PC-9 (cell line): ENCODE measurements at regions not wholly inside any gene's neighbourhood (a gene's known extent, or its start where the extent isn't known, plus 50 kb on each side); places are given as distances from the start of the nearest gene placed in this dataset.

ENCODE experiments used
- BruUV-seq: library from RNA; stranded (reverse); fragments of 400-500 nt; replicated peaks from 2 replicates; lab custom pipeline; 2021; lab: Mats Ljungman, UMichigan
- CTCF ChIA-PET: fragments of 300-600 bp; sonication (Branson Sonifier 250); formaldehyde crosslinking; loops from one replicate; lab custom pipeline; 2022; ENCODE audit warnings: antibody characterized with exemption; lab: Charles Lee
- POLR2A ChIA-PET: fragments of 300-600 bp; sonication (Branson Sonifier 250); formaldehyde crosslinking; loops from one replicate; lab custom pipeline; 2022; ENCODE audit warnings: antibody characterized with exemption; ENCODE audit not compliant: unreplicated experiment; lab: Charles Lee
- DNase-seq, 2 experiments: peaks; one replicate each; pipeline versions ENCODE4 v3.0.0 to v3.0.0-alpha.2; 2015 to 2022; ENCODE audit warnings: mixed read lengths in 1 of 2
- H2AFZ ChIP-seq: fragments of 200-600 bp; sonication (generic); 2 replicates; pipeline ENCODE4 v1.8.1; 2017; ENCODE audit warnings: antibody characterized with exemption
- H3F3A ChIP-seq: fragments of 200-600 bp; sonication (generic); 2 replicates; pipeline ENCODE4 v1.8.1; 2017; ENCODE audit warnings: antibody characterized with exemption, mild to moderate bottlenecking, low read depth; ENCODE audit not compliant: insufficient read depth
- H3K27ac ChIP-seq: fragments of 200-600 bp; sonication (generic); 2 replicates; pipeline ENCODE4 v1.6.1; 2016; ENCODE audit warnings: mixed run types
- H3K27me3 ChIP-seq: fragments of 200-600 bp; sonication (generic); 2 replicates; pipeline ENCODE4 v1.6.1; 2016; ENCODE audit warnings: low read depth, mixed run types; ENCODE audit not compliant: insufficient read depth
- H3K36me3 ChIP-seq: fragments of 200-600 bp; sonication (generic); 2 replicates; pipeline ENCODE4 v1.6.1; 2016; ENCODE audit warnings: low read depth, mixed run types
- H3K4me1 ChIP-seq: fragments of 200-600 bp; sonication (generic); replicated peaks from 2 replicates; pipeline ENCODE4 v1.6.1; 2016; ENCODE audit warnings: mixed run types; ENCODE audit not compliant: insufficient read depth
- H3K4me2 ChIP-seq: fragments of 200-600 bp; sonication (generic); 2 replicates; pipeline ENCODE4 v1.6.1; 2017; ENCODE audit warnings: mixed run types
- H3K4me3 ChIP-seq: fragments of 200-600 bp; sonication (generic); 2 replicates; pipeline ENCODE4 v1.6.1; 2016; ENCODE audit warnings: mixed run types
- H3K79me2 ChIP-seq: fragments of 200-600 bp; sonication (generic); 2 replicates; pipeline ENCODE4 v1.6.1; 2017; ENCODE audit warnings: low read depth, mixed run types
- H3K9me2 ChIP-seq: fragments of 200-600 bp; sonication (generic); 2 replicates; pipeline ENCODE4 v1.8.1; 2017; ENCODE audit warnings: mild to moderate bottlenecking; ENCODE audit not compliant: insufficient read depth
- H3K9me3 ChIP-seq: fragments of 200-600 bp; sonication (generic); 2 replicates; pipeline ENCODE4 v1.8.1; 2016; ENCODE audit warnings: low read depth; ENCODE audit not compliant: insufficient read depth
- H4K20me1 ChIP-seq: fragments of 200-600 bp; sonication (generic); 2 replicates; pipeline ENCODE4 v1.8.1; 2017; ENCODE audit not compliant: insufficient read depth
- CTCF ChIP-seq: fragments of 200-600 bp; sonication (generic); conservative IDR thresholded peaks from 2 replicates; pipeline ENCODE4 v1.6.1; 2017; ENCODE audit warnings: mixed run types, antibody characterized with exemption, mild to moderate bottlenecking, moderate library complexity
- EZH2 ChIP-seq: fragments of 200-600 bp; sonication (generic); IDR thresholded peaks from 2 replicates; pipeline ENCODE4 v1.8.0; 2017; ENCODE audit warnings: antibody characterized with exemption, low read depth
- intact Hi-C: fragments of 100-400 bp; cut with micrococcal nuclease; formaldehyde crosslinking; loops from one replicate; pipeline ENCODE4 v1.10.0; 2022; ENCODE audit not compliant: unreplicated experiment

DNA sequence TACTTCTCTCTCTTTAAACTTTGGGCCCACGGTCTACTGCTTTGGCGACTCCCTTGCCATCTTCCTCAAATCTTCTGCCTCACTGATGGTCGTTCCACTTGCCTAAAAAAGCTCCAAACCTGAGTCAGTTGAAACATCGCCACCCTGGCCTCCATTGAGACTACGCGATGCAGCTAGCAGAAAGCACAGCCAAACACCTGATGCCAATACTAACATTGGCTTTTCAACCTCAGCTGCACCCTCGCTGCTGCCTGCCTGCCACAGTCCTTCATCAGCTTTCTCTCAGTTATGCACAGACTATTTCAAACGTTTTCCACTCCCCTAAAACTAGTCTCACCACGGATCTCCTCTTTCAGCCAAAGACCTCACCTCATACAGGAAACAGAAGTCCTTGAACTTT lies 214.2 kb upstream of the TMCO5A start:
- ChIA-PET CTCF (no interaction called here), POLR2A (no interaction called here)
- H2AFZ ChIP-seq: no peak overlapping the region
- H3K4me3 ChIP-seq: no peak overlapping the region
- H4K20me1 ChIP-seq: no peaks in the 10 kb centered on the region
- H3K36me3 ChIP-seq: no peaks in the 10 kb centered on the region
- H3K27me3 ChIP-seq: no peaks in the 10 kb centered on the region
- H3K79me2 ChIP-seq: no peaks in the 10 kb centered on the region
- no peaks in the 10 kb centered on the region for H3K9me3 ChIP-seq
- intact Hi-C loops: no loop called here
- H3K4me1 ChIP-seq: no peaks in the 10 kb centered on the region
- H3F3A ChIP-seq: no peaks in the 10 kb centered on the region
- no peak overlapping the region for H3K4me2 ChIP-seq
- DNase-seq: no peak
- no peak overlapping the region for H3K27ac ChIP-seq
- TF ChIP-seq CTCF: no peak
- no peak for TF ChIP-seq EZH2
- no TSS peak for BruUV-seq
- H3K9me2 ChIP-seq: 0 out of 2 replicates have a peak, but pooled peaks cover 6% of the 10 kb centered on the region

GRCh38 chr15:37731146-37731746 lies 203.2 kb upstream of the TMCO5A start:
- Histone ChIP-seq H3K27me3 (no peaks in the 10 kb centered on the region), H2AFZ (no peak overlapping the region)
- TF ChIP-seq EZH2 (no peak), CTCF (no peak)

DNA sequence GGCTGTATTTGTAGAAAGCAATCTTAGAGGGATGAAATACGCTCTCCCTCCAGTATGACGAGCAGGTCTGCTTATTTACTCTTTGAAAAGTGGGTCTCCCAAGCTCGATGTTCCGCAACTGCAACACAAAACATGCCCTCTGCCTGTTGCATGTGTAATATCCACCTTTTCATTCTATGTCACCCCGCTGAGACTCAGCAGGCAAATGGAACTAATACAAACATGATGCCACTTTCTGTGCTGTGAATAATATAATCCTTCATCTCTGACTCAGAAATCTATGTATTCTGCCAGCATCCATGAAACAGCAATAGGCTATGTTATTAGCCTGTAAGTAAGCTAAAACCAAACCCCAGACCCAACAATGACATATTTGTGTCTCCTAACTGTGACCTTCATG lies 200.8 kb upstream of the TMCO5A start:
- H3K36me3 ChIP-seq: no peaks in the 10 kb centered on the region
- no peak overlapping the region for H3K4me2 ChIP-seq
- no peaks in the 10 kb centered on the region for H3K27me3 ChIP-seq
- no peak for DNase-seq
- H3K79me2 ChIP-seq: no peaks in the 10 kb centered on the region
- CTCF ChIA-PET: interaction anchor here (0.6 kb wide), 1 partner anchor 65 kb away, joined by 4 read pairs; no protein-coding TSS in a partner anchor
- H3K9me2 ChIP-seq: no peaks in the 10 kb centered on the region
- no peak overlapping the region for H3K27ac ChIP-seq
- no peak overlapping the region for H2AFZ ChIP-seq
- H3K9me3 ChIP-seq: no peaks in the 10 kb centered on the region
- POLR2A ChIA-PET: no interaction called here
- intact Hi-C loops: no loop called here
- no peak overlapping the region for H3K4me3 ChIP-seq
- BruUV-seq: no TSS peak
- no peaks in the 10 kb centered on the region for H3K4me1 ChIP-seq
- H3F3A ChIP-seq: no peaks in the 10 kb centered on the region
- no peak for TF ChIP-seq CTCF
- TF ChIP-seq EZH2: no peak
- no peaks in the 10 kb centered on the region for H4K20me1 ChIP-seq

More at GRCh38 chr15:37731146-37731746, 203.2 kb upstream of the TMCO5A start:
- Histone ChIP-seq H4K20me1 (no peaks in the 10 kb centered on the region), H3K79me2 (no peaks in the 10 kb centered on the region), H3K4me1 (no peaks in the 10 kb centered on the region), H3F3A (no peaks in the 10 kb centered on the region), H3K27ac (no peak overlapping the region), H3K9me2 (no peaks in the 10 kb centered on the region), H3K36me3 (no peaks in the 10 kb centered on the region), H3K9me3 (no peaks in the 10 kb centered on the region), H3K4me3 (no peak overlapping the region), H3K4me2 (no peak overlapping the region)
- intact Hi-C loops: no loop called here
- no peak for DNase-seq
- ChIA-PET CTCF (no interaction called here), POLR2A (no interaction called here)
- BruUV-seq: no TSS peak
